Vagina (tissue), 2 donors: ENCODE measurements at regions not wholly inside any gene's neighbourhood (a gene's known extent, or its start where the extent isn't known, plus 50 kb on each side); places are given as distances from the start of the nearest gene placed in this dataset.

Experiments
- CTCF ChIP-seq, 3 experiments: fragments of 450-650 bp in 2 of 3; fragments of 200-600 bp in 1 of 3; sonication (generic) in 1 of 3; IDR thresholded peaks; one replicate each; pipeline ENCODE4 v1.5.1; 2017 to 2019; ENCODE audit warnings: antibody characterized with exemption in 3 of 3, mild to moderate bottlenecking in 2 of 3, moderate library complexity in 2 of 3
- POLR2A ChIP-seq, 2 donors: fragments of 450-650 bp; IDR thresholded peaks; one replicate each; pipeline ENCODE4 v1.6.1; 2017; ENCODE audit warnings: antibody characterized with exemption in 2 of 2, mild to moderate bottlenecking in 2 of 2, moderate library complexity in 2 of 2
- POLR2AphosphoS5 ChIP-seq, 2 donors: sonication (generic); formaldehyde crosslinking; IDR thresholded peaks; one replicate each; pipeline ENCODE4 v1.9.0; 2017; ENCODE audit warnings: antibody characterized with exemption in 2 of 2, mild to moderate bottlenecking in 2 of 2, low read depth in 1 of 2; ENCODE audit not compliant: insufficient read depth in 1 of 2

GRCh38 chr2:134148172-134148571, 105.7 kb upstream of the MGAT5 start:
- no peak for TF ChIP-seq POLR2AphosphoS5 (IDR thresholded peaks at IDR 0.05; ENCODE audit: insufficient read depth in 1 of 2, low read depth in 1 of 2)
- no peak for TF ChIP-seq CTCF (IDR thresholded peaks at IDR 0.05)
- TF ChIP-seq POLR2A (IDR thresholded peaks at IDR 0.05) = no peak
